Tibial nerve (tissue), 4 donors: ENCODE measurements at regions not wholly inside any gene's neighbourhood (a gene's known extent, or its start where the extent isn't known, plus 50 kb on each side); places are given as distances from the start of the nearest gene placed in this dataset.
"Not testable (repeated sequence)": the region's sequence is repeated elsewhere in the genome, so short reads cannot be mapped to it uniquely, and the experiment has no call there.

Experiments used
- DNase-seq, 2 donors: peaks; one replicate each; pipeline ENCODE4 v3.0.0-alpha.2; 2019; ENCODE audit warnings: low spot score in 2 of 2
- H3K27ac ChIP-seq, 4 donors: fragments of 200-600 bp; sonication (generic) in 3 of 4; one replicate each; pipeline ENCODE4 v1.5.1; 2017 to 2019; ENCODE audit warnings: mild to moderate bottlenecking in 1 of 4
- H3K27me3 ChIP-seq, 2 donors: fragments of 200-600 bp; sonication (generic) in 1 of 2; one replicate each; pipeline versions ENCODE4 v1.5.1 to v1.6.0; 2017 to 2019
- H3K36me3 ChIP-seq, 3 donors: fragments of 200-600 bp; sonication (generic); one replicate each; pipeline ENCODE4 v1.5.1; 2018 to 2019
- H3K4me1 ChIP-seq, 4 donors: fragments of 200-600 bp; sonication (generic) in 3 of 4; one replicate each; pipeline ENCODE4 v1.5.1; 2017 to 2019
- H3K4me3 ChIP-seq, 4 donors: fragments of 200-600 bp; sonication (generic) in 3 of 4; one replicate each; pipeline ENCODE4 v1.5.1; 2017 to 2019; ENCODE audit warnings: mild to moderate bottlenecking in 1 of 4, moderate library complexity in 1 of 4
- H3K9me3 ChIP-seq, 4 donors: fragments of 200-600 bp; sonication (generic) in 3 of 4; one replicate each; pipeline ENCODE4 v1.5.1; 2017 to 2019
- EP300 ChIP-seq, 2 donors: sonication (generic); formaldehyde crosslinking; IDR thresholded peaks; one replicate each; pipeline ENCODE4 v1.6.1; 2017; ENCODE audit warnings: antibody characterized with exemption in 2 of 2, mild to moderate bottlenecking in 1 of 2
- POLR2A ChIP-seq, 2 donors: fragments of 450-650 bp; IDR thresholded peaks; one replicate each; pipeline ENCODE4 v1.6.1; 2017; ENCODE audit warnings: antibody characterized with exemption in 2 of 2, mild to moderate bottlenecking in 2 of 2, moderate library complexity in 2 of 2
- whole genome bisulfite sequencing, 2 donors: methylation state at CpG; one replicate each; pipeline ENCODE4 v1.1.5; 2018; 5-methylcytosine and 5-hydroxymethylcytosine counted together
- TF ChIP-seq, protein P1 (sequence below), 5 experiments: fragments of 200-600 bp in 3 of 5; fragments of 450-650 bp in 2 of 5; sonication (generic) in 3 of 5; IDR thresholded peaks; one replicate each; pipeline ENCODE4 v1.5.1; 2016 to 2019; ENCODE audit warnings: antibody characterized with exemption in 5 of 5, mild to moderate bottlenecking in 3 of 5, moderate library complexity in 2 of 5

DNA sequence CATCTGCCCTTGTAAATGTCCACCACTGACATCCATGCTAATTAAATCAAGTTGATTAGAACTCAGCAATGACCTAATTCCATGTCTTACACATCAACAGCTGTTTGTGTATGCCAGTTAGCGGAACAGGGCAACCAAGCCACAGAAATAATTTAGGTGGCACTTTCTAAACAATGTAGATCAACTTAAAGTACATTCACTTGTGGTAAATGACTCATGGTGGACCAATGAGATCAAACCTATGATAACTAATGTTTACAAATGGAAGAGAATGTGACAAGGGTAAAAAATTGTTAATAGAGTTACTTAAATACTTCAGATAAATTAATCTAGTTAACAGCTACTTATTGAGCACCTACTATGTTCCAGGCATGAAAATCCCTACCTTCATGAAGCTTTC lies 63.1 kb upstream of the ICA1 start:
- Histone ChIP-seq H3K9me3 (no peaks in the 10 kb centered on the region), H3K4me1 (no peaks in the 10 kb centered on the region), H3K27me3 (no peaks in the 10 kb centered on the region), H3K36me3 (no peaks in the 10 kb centered on the region), H3K27ac (no peak overlapping the region), H3K4me3 (no peak overlapping the region)
- TF ChIP-seq POLR2A (IDR thresholded peaks at IDR 0.05) (no peak), EP300 (IDR thresholded peaks at IDR 0.05) (no peak)
- TF ChIP-seq, protein P1, sequence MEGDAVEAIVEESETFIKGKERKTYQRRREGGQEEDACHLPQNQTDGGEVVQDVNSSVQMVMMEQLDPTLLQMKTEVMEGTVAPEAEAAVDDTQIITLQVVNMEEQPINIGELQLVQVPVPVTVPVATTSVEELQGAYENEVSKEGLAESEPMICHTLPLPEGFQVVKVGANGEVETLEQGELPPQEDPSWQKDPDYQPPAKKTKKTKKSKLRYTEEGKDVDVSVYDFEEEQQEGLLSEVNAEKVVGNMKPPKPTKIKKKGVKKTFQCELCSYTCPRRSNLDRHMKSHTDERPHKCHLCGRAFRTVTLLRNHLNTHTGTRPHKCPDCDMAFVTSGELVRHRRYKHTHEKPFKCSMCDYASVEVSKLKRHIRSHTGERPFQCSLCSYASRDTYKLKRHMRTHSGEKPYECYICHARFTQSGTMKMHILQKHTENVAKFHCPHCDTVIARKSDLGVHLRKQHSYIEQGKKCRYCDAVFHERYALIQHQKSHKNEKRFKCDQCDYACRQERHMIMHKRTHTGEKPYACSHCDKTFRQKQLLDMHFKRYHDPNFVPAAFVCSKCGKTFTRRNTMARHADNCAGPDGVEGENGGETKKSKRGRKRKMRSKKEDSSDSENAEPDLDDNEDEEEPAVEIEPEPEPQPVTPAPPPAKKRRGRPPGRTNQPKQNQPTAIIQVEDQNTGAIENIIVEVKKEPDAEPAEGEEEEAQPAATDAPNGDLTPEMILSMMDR (IDR thresholded peaks at IDR 0.05), result no peak
- WGBS, 2 donors, result 88% methylated on average over 1 of the region's 1 CpG
- DNase-seq, result no peak

- Histone ChIP-seq H3K27me3 (no peaks in the 10 kb centered on the region), H3K27ac (no peak overlapping the region), H3K4me3 (no peak overlapping the region), H3K36me3 (no peaks in the 10 kb centered on the region), H3K9me3 (no peaks in the 10 kb centered on the region), H3K4me1 (no peaks in the 10 kb centered on the region)
- TF ChIP-seq EP300 (IDR thresholded peaks at IDR 0.05), result no peak
- no peak for TF ChIP-seq POLR2A (IDR thresholded peaks at IDR 0.05)
- TF ChIP-seq, protein P1 (IDR thresholded peaks at IDR 0.05), result no peak
- 83 to 93% methylated on average over 3 of the region's 3 CpGs for WGBS, 2 donors
- DNase-seq, result no peak
Observed at GRCh38 chr7:8327199-8327598, 65.2 kb upstream of the ICA1 start.

GRCh38 chr7:8338206-8338605 lies 76.2 kb upstream of the ICA1 start:
- Histone ChIP-seq H3K4me3 (no peak overlapping the region), H3K9me3 (no peaks in the 10 kb centered on the region), H3K36me3 (no peaks in the 10 kb centered on the region), H3K27ac (no peak overlapping the region), H3K4me1 (no peaks in the 10 kb centered on the region), H3K27me3 (no peaks in the 10 kb centered on the region)
- no peak for DNase-seq
- TF ChIP-seq, protein P1 (IDR thresholded peaks at IDR 0.05), result no peak
- TF ChIP-seq POLR2A (IDR thresholded peaks at IDR 0.05) (no peak), EP300 (IDR thresholded peaks at IDR 0.05) (no peak)

GRCh38 chr7:8343556-8343955 lies 81.6 kb upstream of the ICA1 start:
- H3K36me3 ChIP-seq, result no peaks in the 10 kb centered on the region
- H3K27ac ChIP-seq, result no peak overlapping the region
- no peak for DNase-seq
- TF ChIP-seq POLR2A (IDR thresholded peaks at IDR 0.05) (no peak), EP300 (IDR thresholded peaks at IDR 0.05) (no peak)
- TF ChIP-seq, protein P1 (IDR thresholded peaks at IDR 0.05), result no peak
- no peaks in the 10 kb centered on the region for H3K9me3 ChIP-seq
- 34 to 39% methylated on average over 5 of the region's 5 CpGs for WGBS, 2 donors
- H3K4me1 ChIP-seq, result no peaks in the 10 kb centered on the region
- no peak overlapping the region for H3K4me3 ChIP-seq
- H3K27me3 ChIP-seq, result no peaks in the 10 kb centered on the region

DNA sequence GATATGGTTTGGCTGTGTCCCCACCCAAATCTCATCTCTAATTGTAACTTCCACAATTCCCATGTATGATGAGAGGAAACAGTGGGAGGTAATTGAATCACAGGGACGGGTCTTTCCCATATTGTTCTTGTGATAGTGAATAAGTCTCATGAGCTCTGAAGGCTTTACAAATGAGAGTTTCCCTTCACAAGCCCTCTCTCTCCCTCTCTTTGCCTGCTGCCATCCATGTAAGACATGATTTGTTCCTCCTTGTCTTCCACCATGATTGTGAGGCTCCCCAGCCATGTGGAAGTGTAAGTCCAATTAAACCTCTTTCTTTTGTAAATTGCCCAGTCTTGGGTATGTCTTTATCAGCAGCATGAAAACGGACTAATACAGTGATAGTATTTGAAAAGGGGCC lies 85.4 kb upstream of the ICA1 start:
- DNase-seq, H3K36me3 ChIP-seq, H3K27ac ChIP-seq, H3K4me3 ChIP-seq, H3K4me1 ChIP-seq, H3K27me3 ChIP-seq, H3K9me3 ChIP-seq: not testable (repeated sequence)
- 53 to 66% methylated on average over 2 of the region's 2 CpGs for WGBS, 2 donors

GRCh38 chr7:8351654-8352053 lies 81.8 kb upstream of the NXPH1 start:
- not testable (repeated sequence) for H3K4me1 ChIP-seq, H3K27me3 ChIP-seq, H3K27ac ChIP-seq, H3K9me3 ChIP-seq, H3K36me3 ChIP-seq, DNase-seq, H3K4me3 ChIP-seq
- WGBS, 2 donors, result 96% methylated on average over 20 of the region's 20 CpGs
